OCI-LY7 (cell line): ENCODE measurements at regions not wholly inside any gene's neighbourhood (a gene's known extent, or its start where the extent isn't known, plus 50 kb on each side); places are given as distances from the start of the nearest gene placed in this dataset.

Experiments
- CTCF ChIP-seq: fragments of 200-600 bp; sonication (generic); conservative IDR thresholded peaks from 2 replicates; pipeline ENCODE4 v1.5.1; 2014; ENCODE audit warnings: mild to moderate bottlenecking, antibody characterized with exemption, low read length, moderate library complexity, mixed read lengths
- EZH2phosphoT487 ChIP-seq: fragments of 200-600 bp; sonication (generic); IDR thresholded peaks from 2 replicates; pipeline ENCODE4 v1.6.1; 2018; ENCODE audit warnings: low read depth, borderline replicate concordance, mild to moderate bottlenecking, mixed run types, antibody characterized with exemption, low read length, moderate library complexity, mixed read lengths

GRCh38 chr9:79447762-79448161, 124.0 kb upstream of the TLE4 start:
- TF ChIP-seq CTCF (no peak), EZH2phosphoT487 (no peak)
